ENCODE measurements at regions not wholly inside any gene's neighbourhood (a gene's known extent, or its start where the extent isn't known, plus 50 kb on each side); places are given as distances from the start of the nearest gene placed in this dataset.
A peak's percentile ranks its signal among the peaks of the same experiment; 100 is the strongest.
"Not testable (repeated sequence)": the region's sequence is repeated elsewhere in the genome, so short reads cannot be mapped to it uniquely, and the experiment has no call there.

DNA sequence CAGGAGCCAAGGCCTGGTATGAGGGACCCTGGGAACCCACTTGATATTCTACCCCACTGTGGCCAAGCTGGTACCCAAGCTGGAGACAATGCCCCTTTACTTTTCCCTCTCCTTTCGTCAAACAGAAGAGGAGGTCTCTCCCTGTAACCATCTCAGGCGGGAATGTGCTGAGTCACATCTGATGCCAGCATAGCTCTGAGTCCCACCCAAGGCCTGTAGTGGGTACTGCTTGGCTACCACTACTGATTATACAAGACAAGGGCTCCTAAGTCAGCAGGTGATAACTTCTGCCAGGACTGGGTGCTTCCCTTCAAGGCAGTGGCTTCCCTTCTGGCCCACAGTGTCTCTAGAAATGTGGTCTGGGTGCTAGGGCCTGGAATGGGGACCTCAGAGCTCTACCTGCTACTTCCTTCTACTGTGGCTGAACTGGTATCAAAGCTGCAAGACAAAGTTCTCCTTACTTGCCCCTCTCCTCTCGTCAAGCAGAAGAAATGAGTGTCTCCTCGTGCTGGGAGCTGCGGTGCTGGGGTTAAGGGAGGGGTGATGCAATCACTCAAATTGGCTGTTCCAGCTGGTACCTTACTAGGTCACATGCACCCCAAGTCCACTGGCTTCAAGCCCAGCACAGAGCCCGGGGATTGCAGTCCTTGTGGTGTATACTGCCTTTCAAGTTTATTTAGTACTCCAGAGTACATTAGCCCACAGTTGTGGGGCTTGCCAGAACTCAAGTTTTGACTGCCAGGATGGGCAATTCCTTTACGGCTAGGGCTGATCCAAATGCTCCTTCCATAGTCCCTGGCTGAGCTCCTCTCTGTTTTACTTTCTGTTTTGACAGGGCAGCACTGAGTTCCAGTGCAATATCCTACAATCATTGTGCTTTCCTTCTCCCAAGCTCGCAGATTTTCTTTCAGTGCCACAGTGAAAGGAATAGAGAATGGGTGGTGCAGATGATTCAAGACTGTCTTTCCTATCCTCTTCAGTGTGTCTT lies 419.7 kb upstream of the CNTN5 start:
- DNase-seq: no peak

DNA sequence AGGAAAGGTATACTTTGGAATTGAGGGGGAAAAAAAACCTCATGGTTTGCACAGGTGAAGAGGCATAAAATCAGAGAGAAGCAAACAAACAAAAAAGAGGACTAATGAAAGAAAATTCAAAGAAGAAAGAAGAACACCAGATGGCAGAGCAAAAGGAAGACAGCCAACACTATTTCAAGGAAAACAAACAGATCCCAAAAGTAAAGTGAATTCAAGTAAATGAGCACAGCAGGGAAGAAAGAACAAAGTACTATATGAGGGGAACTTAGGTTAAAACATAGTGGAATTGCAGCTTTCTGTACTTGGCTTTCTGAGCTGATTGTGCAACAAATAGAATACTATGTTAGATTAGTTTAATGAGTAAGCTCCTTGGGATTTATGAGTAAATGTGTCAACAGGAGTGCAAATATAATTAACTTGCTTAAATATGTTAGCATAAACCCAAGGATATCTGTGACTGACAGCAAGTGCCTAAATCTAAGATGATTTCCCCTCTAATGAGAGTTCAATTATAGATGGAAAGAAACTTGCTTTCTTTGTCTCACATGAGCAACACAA lies 404.6 kb upstream of the CNTN5 start:
- peak in 1 of 3 experiments; percentile 49 for DNase-seq

DNA sequence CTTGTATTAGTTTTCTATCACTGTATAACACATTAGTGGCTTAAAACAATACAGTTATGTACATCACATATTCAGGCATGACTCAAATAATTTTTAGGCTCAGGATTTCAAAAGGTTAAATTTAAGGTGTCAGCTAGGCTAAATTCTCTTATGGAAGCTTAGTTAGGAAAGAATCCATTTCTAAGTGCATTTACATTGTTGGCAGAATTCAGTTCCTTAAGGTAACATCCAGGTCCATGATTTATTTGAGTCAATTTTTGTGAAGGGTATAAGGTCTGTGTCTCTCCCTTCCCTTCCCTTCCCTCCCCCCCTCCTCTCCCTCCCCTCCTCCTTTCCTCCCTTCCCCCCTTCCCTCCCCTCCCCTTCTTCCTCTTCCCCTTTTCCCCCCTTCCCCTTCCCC lies 399.0 kb upstream of the CNTN5 start:
- DNase-seq: no peak

DNA sequence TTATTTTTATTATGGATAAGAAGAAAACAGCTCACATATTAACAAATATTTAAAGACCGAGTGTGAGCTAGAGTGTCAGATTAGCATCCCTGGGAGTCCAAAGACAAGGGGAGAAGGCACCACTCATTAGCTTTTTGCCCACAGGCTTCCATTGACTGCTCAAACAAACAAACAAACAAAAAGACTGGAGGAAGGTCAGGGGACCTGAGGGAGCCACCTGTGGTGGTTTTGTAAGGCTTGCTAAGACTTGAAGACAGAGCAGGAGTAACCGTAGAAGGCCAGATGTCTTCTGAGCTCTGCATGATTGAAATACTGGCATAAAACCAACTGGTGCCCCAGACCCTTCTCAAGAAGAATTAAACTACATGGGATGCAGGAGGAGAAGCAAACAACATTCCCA lies 395.2 kb upstream of the CNTN5 start:
- no peak for DNase-seq

DNA sequence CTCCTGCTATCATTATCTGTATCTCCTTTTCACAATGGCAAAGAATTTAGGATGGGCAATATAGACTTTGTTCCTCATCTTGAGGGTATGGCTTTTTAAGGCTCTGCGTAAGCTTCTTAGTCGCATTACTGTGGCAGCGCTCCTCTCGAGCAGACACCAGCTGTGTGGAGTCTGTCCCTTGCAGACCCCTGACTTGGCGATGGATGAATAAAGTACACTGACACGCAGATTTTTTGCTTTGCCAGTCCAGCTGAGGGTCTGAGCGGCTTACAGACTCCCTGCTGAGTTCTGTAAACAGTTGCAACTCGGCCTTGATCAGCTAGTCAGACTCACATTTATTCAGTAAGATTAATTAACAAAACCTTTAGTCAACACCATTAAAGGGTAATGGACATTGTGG lies 390.0 kb upstream of the CNTN5 start:
- peak in 2 of 3 experiments; percentile 59 to 93 for DNase-seq

DNA sequence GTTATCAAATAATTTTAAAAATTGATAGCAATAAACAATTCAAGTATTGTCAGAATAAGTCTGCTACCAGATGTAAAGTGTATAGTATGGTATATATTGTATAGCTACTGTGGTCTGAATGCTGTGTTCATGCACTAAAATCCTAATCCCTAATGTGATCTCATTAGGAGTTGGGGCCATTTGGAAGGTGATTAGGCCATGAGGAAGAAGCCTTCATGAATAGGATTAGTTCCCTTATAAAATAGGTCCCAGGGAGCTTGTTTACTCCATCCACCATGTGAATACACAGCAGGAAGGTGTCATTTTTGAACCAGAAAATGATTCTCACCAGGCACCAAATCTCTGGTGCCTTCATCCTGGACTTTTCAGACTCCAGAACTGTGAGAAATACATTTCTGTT lies 363.0 kb upstream of the CNTN5 start:
- no peak for DNase-seq

DNA sequence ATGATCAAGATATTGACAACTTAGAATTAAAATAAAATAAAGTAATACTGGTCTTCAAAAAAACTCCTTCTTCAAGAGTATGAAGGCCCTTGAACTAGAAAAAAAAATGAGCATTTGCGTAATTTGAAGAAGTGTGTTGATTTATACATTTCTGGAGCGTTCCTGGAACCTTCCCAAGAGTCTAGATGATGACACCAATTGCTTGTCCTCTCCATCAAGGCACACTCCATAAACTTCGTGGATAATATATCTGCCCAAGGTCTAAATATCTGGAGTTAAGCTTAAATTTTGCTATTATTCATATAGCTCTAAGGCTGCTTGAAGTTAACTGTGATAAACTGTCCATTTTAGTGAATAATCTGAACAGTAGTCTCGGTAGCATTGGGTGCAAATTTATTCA lies 361.3 kb upstream of the CNTN5 start:
- DNase-seq: no peak

DNA sequence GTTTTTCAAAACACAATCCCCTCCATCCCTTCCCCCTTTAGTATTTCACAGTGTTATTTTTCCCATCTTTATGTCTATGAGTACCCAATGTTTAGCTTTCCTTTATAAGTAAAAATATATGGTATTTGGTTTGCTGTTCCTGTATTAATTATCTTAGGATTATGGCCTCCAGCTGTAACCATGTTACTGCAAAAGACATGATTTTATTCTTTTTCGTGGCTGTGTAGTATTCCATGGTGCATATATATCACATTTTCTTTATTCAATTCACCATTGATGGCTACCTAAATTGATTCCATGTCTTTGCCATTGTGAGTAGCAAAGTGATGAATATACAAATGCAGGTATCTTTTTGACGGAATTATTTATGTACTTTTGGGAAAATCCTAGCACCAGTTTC lies 346.4 kb upstream of the CNTN5 start:
- no peak for DNase-seq

DNA sequence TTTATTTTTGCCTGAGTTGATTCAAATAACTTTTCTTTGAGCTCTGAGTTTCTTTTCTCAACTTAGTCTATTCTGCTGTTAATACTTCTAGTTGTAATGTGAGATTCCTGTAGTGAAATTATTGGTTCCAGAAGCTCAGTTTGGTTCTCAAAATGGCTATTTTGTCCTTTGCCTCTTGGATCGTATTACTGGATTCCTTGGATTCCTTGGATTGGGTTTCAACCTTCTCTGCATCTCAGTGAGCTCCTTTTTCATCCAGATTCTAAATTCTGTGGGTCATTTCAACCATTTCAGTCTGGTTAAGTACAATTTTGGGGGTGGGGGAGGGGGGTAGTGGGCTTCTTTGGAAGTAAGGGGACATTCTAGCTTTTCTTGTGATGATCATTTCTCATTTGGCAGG lies 341.1 kb upstream of the CNTN5 start:
- no peak for DNase-seq

DNA sequence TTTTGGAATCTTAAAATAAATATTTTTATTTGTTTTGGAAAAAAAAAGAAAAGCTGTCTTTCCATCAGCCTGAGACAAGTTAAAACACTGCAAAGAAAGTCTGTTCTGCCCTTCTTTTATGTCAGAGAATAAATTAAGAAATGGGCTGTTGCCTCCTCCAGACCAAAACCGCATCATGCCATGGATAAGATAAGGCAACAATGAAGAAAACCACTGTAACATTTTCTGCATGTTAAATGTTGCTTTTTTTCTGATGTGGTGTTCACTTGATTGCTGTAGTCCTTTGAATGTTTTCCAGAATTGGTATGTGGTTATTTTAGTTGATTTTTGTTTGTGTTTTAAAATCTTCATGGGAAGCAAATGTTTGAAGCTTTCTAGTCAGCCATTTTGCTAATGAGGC lies 319.2 kb upstream of the CNTN5 start:
- DNase-seq: no peak

DNA sequence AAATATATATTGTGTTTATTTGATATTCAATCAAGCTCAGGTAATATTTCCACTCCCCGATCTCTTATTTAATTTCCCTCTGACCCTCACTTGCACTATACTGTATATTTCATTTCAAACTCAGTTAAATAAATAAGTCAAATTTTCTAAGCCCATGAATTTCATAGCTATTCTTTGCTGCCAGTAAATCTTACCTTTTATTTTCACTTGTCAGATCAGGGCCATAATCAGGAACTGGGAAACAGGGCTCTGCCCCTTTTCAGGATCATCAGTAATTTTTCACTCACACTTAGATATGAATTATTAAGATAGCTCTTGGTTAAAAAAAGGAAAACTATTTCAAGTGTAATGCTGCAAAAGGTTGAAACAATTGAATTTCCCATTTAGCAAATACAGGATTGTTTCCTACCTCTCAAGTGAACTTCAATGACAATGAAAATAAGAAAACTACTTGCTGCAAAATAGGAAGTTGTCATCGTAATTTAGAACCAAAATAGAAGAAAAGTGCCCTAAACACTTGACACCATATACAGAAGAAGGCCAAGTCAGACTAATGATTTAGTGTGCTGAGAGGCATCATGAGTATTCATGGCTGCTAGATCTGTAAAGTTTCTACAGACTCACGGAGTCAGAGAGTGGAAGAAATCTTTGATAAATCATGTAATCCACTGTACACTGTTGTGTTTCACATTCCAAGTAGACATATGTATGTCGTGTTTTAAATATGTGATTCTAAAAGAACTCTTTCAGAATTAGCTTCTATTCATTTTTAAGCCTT lies 316.8 kb upstream of the CNTN5 start:
- no peak for DNase-seq

DNA sequence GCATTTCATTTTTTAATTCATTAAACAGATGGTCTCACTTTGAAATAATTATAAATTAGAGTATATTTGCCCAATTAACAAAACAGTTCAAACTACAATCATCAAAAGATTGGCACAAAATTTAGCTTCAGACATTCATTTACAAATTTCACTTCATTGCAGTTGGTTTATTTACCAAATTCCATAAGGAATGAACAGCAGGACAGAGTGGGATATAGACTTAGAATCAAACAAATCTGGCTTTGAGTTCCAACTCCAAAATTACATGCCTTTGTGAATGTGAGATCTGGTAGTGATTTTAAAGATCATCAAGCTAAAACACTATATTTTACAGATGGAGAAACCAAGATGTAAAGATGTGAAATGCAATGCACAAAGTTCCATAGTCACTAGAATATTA lies 310.7 kb upstream of the CNTN5 start:
- no peak for DNase-seq

DNA sequence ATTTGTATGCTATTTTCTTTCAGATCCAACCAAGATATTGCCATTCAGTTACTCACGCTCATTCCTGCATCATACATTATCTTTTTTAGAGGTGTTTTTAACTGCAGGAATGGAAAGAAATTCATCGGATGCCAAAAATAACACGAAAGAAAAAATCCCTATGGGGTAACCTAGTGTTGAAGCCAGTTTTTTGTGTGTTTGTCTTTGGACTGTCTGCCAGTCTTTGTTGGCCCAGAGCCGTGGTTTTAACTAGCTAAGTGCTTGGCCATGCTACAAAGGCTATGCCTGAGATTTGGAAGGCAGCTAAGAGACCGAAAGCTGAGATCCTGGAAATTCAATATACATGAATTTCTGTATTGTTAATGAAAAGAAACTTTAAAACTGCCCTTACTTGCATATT lies 309.8 kb upstream of the CNTN5 start:
- no peak for DNase-seq

DNA sequence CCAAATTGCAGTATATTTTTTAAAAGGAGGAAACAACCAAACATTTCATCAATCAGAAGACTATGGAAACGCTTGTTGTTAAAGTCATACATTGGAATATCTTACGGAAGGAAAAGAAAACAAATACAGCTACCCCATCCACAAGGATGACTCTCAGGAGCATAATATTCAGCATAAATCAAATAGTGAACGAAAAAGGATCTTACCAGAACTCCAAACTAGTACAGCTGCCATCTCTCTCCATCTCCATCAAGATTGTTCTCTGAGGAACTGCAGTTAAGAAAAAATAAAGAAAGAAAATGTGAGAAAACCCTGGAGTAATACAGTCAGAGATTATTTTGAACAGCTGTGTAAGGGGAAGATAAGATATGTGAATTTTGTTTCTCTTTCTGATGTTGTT lies 299.8 kb upstream of the CNTN5 start:
- no peak for DNase-seq

DNA sequence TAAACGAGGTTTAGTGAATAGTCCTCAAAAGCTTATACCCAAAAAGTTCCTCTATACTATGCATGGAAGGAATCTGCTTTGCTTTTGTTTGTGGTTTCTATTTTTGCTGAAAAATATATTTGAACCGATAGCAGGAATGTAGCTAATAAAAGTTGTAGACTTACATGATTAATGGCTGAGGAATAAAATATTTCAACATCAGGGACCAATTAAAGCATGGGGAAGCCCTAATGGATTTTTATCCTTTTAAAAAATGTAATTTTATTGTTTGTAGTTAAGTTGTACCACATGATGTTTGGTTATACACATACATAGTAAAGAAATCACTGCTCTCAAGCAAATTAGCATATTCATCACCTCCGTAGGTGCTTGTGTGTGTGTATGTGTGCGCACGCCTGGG lies 295.3 kb upstream of the CNTN5 start:
- DNase-seq: no peak

DNA sequence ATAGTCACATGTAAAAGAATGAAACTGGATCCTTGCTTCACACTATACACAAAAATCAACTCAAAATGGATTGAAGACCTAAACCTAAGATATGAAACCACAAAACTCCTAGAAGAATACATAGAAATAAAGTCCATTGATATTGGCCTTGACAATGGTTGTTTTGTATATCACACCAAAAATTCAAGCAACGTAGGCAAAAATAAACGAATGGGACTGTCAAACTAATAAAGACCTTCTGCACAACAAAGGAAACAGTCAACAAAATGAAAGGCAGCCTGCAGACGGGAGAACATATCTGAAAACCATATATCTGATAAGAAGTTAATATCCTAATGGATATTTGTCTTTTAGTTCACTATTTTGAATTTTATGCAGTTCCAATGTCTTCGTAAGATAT lies 292.3 kb upstream of the CNTN5 start:
- DNase-seq: no peak

DNA sequence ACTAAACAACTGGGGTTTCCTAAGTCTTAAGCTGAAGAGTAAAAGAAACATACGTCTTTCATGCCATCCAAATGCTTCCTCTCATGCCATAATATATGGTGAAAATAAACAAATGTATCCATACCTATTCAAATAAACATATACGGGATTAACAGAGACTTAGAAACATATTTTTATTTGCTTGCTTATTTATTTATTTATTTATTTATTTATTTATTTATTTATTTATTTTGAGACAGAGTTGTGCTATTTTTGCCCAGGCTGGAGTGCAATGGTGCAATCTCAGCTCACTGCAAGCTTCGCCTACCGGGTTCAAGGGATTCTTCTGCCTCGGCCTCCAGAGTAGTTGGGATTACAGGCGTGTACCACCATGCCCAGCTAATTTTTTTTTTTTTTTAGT lies 291.6 kb upstream of the CNTN5 start:
- no peak for DNase-seq

DNA sequence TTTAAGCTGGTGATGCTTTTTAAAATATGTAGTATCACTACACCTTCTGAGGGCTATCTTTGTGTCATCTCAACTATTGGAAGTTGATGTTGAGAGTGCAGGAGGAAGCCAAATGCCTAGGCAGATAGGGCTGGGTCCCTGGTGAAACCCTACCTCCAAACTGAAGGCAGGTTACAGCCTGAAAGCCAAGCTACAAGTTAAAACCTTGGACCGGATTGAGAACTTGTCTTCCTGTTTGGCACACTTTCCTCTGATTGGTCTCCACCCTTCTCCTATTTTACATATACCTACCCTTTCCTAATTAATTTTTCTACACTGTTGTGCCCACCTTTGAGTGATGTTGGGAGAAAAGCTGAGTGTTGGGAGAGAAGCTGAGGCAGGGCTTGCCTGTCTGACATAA lies 287.8 kb upstream of the CNTN5 start:
- no peak for DNase-seq

DNA sequence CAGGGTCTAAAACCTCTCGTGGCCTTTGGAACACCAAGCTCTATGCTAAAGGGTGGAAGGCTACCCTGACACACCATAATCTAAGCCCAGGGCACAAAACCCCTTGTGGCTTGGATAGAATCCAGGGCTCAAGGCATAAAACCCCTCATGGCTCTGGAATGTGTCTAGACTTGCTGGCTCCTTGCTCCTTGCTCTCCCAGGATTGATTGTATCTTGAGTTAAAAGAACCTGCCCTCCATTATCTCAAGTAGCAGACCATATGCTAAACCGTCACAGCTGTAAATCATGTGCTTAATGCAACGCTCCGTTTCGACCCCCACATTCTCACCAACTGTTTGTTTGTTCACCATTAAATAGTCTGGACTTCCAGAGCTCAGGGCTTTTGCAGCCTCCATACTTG lies 287.4 kb upstream of the CNTN5 start:
- peak in 1 of 3 experiments; percentile 14 for DNase-seq

DNA sequence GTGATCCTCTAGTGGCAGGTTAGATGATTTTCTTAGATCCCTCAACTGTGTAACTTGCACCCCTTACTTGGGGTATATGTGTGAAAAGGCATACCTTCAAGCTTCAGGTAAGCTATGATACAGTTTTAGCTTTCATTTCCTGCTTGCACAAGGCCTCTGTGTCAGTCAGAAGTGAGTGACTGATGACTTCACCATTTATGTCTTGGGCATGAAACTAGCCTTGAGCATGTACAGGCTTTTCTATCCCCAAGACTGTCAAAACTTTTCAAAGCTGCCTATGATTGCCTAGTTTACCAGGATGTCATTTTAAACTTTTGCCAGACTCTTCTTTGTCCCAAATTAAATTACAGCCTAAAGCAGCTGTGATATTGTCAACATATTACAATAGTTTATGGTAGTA lies 286.1 kb upstream of the CNTN5 start:
- DNase-seq: no peak

DNA sequence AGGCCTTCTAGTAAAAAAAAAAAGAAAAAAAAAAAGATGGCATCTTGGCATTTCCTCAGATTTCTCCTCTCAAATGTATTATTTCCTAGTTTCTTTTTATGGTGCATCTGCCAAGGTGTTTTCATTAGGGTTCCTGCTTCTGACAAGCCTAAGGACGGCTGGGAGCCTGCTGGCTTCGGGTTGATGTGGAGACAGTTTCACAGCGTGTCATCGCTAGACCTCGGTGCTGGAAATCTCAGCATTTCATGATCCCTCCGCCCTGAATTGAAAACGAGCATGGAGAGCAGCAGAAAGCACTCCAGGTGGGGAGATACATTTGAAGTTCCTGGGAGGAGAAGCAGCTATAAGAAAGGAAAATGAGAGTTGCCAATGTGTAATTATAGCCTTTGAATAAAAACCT lies 283.9 kb upstream of the CNTN5 start:
- DNase-seq: no peak

DNA sequence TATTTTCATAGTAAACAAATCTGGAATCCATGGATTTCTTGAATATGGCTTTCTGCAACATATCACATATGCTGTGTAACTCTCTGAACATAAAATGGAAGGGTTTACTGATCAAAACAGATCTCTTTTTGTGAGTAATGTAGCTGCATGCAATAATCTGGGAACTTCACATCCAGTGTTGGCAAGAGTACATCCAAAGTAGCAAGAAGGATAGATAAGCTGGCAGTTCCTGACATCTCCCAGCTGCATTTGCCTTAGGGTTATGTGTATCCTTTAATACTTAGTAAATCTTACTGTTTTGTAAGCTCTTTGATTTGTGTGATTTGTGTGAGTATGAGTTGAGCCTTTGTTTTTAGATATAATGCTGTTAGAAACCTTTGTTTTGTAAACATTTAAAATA lies 280.4 kb upstream of the CNTN5 start:
- no peak for DNase-seq

DNA sequence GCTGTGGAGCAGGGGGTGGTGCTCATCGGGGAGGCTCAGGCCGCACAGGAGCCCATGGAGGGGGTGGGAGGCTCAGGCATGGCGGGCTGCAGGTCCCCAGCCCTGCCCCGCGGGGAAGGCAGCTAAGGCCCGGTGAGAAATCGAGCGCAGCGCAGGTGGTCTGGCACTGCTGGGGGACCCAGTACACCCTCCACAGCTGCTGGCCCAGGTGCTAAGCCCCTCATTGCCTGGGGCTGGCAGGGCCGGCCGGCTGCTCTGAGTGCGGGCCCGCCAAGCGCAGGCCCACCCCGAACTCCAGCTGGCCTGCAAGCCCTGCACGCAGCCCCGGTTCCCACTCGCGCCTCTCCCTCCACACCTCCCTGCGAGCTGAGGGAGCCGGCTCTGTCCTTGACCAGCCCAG lies 257.3 kb upstream of the CNTN5 start:
- DNase-seq: not testable (repeated sequence)

DNA sequence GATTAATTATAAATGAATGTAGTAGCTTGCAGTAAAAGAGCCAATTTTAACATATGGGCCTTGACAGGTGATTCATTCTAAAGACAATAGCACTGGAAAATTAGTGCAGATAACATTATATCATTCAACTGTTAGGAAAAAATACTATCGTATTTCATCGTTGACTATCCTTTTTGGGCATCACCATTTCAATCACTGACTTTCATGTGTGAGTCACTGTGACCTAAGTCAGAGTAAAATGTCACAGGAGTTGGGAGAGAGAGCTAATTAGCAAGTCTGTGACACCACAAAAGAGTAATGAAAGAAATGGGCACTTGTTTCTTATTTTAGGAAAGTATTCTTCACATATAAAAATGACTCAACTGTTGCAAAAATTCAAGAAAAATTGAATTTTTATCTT lies 253.8 kb upstream of the CNTN5 start:
- DNase-seq: no peak
